ENCODE measurements at regions not wholly inside any gene's neighbourhood (a gene's known extent, or its start where the extent isn't known, plus 50 kb on each side); places are given as distances from the start of the nearest gene placed in this dataset.
A peak's percentile ranks its signal among the peaks of the same experiment; 100 is the strongest.

DNA sequence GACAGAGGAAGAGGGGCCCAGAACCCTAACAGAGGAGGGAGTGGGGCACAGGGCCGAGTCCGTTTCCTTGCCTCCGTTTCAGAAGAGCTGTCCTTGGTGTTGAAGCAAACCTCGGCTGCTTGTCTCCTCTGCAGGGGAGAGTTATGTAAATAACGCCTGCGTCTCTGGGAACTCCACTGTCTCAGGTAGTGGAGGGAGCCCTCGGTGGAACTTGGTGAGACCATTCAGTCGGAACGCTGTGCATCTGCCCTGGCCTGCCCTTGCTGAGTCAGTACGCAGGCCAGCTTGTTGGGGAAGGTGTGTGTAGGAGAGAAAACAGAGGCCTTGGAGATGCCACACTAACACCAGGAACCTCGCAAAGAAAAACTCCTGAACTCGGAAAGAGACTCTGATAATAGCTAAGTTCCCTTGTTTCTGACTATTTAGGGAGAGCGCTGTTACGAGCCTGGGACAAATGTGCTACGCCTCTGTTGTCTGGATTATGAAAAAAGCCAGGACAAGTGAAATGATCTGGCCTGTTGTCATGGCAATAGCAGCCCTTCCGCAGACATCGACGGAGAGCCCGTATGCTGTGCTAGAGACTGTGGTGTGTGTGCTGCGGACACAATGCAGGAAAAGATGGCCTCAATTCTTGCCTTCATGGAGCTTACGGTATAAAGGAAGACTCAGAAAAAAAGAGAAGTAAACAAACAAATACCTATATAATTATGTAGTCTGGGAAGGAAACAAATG lies 94.6 kb upstream of the AKT3 start:
- DNase-seq (ENCODE audit: low read depth in 2 of 2), result no peak

DNA sequence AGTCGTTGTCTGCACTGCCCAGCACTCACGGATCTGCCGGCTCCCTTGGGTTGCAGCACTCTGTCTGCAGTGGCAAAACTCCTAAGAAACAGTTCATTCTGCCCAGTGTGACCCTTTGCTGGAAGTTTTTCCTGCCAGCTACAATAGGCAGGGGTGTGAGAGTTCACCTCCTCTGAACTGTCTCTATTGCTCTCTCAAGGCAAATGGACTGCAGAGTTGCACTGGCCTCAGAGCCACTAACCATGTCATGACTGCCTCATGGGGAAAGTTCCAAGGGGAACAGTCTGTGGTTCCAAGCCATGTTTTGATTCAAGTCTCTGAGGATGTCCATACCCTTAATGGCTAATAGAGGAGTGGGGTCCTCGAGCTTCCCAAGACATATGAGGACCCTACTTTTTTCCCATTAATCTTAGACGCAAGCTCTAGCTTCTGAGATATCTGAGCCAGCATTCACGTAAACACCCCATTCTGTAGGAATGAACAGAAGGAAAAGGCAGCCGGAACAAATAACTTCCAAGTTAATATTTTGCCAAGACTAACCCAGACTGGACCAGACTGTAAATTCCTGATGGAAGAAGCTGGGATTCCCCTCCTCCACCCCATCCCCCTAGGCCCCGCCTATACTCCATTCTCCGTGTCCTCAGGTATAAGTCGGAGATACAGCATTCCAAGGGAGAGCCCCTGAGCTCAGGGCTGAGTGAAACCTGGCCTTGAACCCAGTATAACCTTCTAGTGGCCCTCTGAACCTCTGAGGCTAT lies 93.8 kb upstream of the AKT3 start:
- DNase-seq (ENCODE audit: low read depth in 2 of 2), result no peak

DNA sequence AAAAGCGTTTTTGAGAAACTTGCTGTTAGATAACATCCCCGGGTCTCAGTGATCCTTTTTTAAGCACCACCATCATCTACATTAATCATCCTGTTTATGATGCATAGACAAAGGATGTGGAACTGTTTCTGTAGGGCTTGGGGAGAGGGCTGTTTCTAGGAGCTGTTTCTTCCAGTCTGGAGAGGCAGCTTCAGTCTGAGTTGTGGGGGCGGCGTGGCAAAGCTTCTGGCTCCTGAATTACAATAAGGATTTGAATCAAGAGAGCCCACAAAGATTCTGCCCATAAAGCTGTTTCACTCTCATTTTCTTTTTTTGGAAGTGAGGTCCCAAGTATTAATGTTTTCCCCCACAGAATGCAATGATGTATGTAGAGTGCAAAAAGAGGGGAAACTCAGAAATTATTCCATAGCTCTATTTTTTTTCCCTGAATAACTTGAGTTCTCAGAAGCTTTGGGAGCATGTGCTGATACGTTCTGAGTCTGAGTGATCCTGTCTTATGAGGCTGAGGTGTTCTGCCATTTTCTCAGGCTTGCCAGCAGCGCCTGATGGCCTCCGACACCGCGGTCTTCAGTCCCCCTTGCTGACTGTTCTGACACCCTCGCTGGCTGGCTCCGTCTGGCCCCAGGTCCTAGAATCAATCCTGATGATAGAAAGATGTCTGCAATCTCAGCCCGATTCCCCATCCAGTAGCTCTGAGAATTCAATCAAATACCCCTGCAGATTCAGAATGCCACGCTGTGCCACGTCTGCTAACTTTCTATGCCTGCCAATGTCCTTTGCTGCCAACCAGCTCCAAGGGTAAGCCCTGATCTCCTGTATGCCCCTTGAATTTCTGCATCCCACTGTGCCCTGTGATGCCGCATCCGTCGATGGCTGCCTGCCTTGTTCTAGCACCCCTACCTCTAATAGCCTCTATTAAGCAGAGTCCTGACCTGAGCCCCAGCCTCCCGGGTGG lies 92.4 kb upstream of the AKT3 start:
- DNase-seq (ENCODE audit: low read depth in 2 of 2), result no peak

DNA sequence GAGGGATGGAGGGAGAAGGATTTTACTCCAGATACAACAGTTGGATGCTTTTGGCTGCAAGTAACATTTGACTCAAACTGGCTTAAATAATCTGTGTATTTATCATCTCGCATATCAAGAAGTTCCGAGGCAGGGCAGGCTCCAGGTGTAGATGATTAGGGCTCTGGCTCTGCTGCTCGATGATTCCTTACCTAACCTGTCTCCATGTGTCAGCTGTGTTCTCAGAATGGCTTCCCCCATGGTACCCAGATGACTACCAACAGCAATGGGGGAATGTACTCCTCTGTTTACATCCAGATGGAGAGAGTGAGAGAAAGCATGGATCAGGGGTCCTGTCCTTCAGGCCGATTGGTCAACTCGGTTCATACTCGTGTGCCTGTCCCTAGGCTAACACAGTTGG lies 90.4 kb upstream of the AKT3 start:
- no peak for DNase-seq (ENCODE audit: low read depth in 2 of 2)

DNA sequence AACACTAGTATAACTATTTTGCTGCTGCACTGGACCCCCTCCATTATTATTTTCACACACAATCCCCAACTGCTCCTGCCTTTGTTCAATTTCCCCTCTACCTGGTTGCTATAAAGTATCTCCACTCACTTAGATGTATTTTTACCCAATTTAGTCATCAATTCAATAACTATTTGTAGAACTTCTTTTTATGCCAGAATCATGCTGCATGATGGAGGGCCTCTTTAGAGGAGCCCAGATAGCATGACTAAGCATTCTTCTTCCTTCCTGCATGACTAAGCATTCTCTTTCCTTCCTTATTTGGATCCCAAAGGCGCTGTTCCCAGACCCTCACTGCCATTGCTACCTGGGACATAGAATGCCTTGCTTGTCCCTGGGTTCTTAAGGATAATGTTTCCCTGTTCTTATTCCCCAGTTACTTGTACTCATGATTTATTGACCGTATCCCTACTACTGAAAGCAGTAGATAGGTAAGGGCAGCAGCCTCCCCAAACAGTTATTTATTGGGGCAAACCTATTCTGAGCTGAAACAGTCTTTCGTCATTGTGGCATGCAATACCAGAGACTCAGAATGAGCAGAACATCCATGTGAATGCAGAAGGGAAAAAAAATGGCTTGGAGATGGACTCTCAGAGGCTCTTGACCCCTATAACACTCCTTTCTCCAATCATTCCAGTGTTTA lies 89.3 kb upstream of the AKT3 start:
- DNase-seq (ENCODE audit: low read depth in 2 of 2), result no peak

DNA sequence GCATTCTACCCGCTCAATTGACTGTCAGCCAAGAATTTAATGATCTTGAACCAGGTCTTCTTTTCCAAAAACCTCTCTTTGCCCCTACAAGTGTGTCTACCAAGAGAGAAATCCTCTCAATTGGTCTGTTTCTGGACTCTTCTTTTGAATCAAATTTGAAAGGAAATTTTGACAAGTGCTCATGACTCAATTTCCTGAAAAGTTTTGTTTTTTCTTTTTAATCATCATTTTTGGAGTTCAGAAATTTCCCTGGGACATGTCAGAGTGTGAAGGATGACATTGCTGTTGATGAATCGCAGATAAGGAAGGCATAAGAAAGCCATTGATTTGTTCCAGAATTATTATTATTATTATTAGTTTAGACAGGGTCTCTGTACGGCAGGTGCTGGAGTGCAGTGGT lies 88.2 kb upstream of the AKT3 start:
- no peak for DNase-seq (ENCODE audit: low read depth in 2 of 2)

DNA sequence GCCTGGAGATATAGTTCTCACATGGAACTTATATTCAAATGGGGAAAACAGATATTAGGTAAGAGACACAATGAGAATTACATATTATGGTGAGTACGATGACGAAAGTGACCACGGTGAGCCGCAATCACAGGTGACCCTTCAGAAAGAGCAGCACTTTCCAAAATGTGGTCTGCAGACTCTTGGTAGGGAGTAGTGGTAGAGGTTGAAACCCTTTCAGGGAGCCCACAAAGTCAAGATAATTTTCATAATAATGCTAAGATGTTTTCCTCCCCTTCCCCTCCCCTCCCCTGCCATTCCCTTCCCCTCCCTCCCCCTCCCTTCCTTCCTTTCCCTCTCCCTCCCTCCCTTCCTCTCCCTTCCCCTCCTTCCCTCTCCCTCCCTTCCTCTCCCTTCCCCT lies 83.5 kb upstream of the AKT3 start:
- no peak for DNase-seq (ENCODE audit: low read depth in 2 of 2)

DNA sequence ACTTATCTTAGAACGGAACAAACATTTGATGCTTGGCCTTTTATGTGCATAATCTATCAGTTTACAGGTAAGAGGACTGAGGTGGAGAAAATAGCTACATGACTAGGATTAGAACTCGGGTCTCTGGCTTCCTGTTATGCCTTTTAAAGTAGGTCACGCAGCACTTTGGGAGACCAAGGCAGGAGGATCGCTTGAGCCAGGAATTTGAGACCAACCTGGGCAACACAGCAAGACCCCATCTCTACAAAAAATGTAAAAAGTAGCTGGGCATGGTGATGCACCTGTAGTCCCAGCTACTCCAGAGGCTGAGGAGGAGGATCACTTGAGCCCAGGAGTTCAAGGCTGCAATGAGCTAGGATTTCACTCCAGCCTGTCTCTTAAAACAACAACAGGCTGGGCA lies 81.9 kb upstream of the AKT3 start:
- no peak for DNase-seq (ENCODE audit: low read depth in 2 of 2)

DNA sequence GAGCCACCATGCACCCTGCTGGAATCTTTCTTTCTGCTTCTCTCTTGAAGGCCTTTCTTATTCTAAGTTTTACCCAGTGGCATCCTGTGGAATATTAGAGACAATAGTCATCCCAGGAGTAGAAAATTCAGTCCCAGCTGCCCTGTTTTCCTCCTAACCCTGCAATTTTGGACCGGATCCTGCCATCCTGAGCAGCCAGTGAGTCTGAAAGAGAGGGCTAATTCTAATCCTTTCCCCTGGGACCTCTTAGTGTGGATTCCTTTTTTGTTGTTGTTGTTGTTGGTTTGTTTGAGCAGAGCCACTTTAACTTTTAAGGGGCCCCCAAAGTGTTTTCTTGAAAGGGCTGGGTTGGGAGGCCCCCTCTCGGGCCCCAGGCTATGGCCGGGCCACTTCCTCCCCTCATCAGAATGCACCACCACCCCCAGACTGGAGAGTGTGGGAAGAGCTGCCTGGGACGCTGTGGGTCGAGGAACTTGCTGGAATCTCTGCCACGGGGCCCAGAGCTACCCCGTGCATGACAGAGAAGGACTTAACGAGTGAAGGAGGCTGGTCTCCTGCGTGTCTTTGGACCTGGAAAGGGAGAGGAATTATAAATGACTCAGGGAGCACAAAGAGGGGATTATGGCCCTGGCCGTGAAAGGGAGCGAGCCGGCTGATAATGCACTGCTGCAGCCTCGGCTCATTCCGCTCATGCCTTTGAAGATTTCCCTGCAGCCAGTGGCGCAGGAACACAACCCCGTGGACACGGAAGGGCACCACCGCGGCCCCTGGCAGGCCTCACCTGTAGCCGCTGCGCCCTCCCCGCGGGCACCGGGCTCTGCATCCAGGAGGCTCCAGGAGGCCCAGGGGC lies 81.0 kb upstream of the AKT3 start:
- DNase-seq (ENCODE audit: low read depth in 2 of 2), result no peak

DNA sequence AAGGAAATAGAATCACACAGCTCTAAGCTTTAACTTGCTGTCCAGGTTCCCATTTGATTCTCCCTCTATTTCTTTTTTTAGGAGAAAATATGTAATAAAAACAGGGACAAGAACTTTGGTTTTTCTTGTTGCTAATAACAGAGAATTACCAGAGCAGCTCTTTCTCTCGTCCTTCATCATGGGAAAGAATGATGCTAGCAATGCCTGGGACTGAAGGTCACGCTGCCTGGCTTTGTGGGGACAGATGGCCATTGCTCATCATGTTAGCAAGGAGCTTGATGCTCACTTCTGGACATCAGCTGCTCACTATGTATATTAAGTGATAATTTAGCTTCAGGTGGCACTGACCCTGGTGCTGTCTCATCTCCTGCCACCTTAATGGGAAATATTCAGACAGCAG lies 77.3 kb upstream of the AKT3 start:
- no peak for DNase-seq (ENCODE audit: low read depth in 2 of 2)

DNA sequence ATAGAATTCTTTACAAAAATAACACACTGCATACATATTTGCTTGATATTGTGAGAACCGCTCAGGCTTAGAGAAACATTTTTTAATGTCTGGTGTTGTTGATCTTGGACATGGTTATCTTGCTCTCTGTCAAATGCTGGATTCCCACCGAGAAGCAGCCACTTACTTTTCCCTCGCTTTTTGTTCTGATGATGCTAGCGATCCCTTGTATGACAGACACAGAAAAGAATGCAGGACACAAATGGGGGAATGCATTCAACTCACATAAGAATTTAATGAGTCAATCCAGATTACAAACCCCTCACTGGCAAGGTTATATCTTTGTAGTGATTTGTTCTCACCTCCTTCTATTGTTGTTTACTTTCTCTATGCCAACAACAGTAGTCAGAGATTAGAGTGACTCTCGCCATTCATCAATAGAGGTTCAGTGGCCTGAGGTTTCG lies 76.8 kb upstream of the AKT3 start:
- DNase-seq (ENCODE audit: low read depth in 2 of 2), result no peak

DNA sequence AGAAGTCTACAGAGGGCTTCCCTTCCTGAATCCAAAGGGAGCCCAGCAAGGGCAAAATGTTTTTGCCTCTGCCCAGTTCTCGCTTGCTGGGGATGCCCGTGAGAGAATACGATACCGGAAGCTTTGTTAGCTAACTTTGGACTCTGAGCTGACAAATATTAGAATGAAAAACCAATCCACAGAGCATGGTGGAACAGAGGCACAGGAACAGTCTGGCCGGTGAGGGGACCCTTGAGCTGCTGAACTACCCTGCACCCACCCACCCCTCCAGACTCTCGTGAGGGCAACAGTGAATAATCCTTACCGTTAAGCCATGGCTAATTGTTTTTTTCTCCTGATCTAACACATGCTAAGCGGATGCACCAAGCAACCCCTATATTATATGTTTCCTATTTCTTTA lies 76.3 kb upstream of the AKT3 start:
- no peak for DNase-seq (ENCODE audit: low read depth in 2 of 2)

DNA sequence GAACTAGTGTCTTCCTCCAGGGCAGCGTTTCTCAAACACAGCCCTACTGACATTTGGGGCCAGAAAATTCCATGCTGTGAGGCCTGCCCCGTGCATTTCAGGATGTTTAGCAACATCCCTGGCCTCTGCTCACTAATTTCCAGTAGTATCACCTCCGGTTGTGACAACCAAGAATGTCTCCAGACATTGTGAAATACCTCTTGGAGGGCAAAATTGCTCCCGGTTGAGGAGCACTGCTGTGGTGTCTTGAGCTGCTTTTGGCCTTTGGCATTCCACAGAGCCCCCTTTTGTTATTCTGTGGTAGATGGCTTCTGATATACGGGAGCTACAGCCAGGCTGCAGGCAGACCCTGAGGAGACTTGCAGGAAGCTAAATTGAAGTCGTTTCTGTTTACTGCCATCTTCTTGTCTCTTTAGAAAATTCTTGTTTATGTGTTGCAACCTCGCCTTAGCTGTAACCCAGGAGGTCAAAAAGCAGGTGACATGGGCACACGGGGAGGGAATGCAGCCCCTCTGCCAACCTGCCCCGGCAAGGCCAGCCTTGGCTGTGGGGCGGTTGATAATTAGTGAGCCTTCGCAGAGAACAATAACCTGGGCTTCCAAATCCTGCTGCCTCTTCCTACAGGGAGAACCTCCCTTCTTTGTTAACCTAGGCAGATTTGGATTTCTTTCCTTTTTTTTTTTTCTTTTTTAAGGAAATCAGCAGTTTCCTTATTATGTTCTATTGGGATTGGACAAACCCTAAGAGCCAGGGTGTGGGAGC lies 74.7 kb upstream of the AKT3 start:
- no peak for DNase-seq (ENCODE audit: low read depth in 2 of 2)

DNA sequence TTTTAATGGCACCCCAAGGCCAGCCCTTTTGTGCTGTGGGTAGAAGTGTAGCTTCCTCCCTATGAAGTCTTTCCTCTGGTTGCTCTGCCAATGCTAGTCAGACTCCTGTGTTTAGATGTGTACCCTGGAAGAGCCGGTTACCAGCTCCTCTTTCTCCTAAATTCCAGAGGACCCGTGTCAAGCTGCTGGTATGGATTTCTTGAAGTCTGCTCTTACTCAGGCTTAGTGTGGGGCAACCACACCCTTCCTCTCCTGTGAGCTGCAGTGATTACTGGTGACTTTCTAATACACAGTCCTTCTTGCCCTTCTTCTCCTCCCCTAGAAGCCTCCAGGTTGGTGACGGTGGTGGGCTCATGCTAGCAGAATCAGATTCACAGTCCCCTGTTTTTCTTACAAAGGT lies 74.1 kb upstream of the AKT3 start:
- DNase-seq (ENCODE audit: low read depth in 2 of 2), result no peak

DNA sequence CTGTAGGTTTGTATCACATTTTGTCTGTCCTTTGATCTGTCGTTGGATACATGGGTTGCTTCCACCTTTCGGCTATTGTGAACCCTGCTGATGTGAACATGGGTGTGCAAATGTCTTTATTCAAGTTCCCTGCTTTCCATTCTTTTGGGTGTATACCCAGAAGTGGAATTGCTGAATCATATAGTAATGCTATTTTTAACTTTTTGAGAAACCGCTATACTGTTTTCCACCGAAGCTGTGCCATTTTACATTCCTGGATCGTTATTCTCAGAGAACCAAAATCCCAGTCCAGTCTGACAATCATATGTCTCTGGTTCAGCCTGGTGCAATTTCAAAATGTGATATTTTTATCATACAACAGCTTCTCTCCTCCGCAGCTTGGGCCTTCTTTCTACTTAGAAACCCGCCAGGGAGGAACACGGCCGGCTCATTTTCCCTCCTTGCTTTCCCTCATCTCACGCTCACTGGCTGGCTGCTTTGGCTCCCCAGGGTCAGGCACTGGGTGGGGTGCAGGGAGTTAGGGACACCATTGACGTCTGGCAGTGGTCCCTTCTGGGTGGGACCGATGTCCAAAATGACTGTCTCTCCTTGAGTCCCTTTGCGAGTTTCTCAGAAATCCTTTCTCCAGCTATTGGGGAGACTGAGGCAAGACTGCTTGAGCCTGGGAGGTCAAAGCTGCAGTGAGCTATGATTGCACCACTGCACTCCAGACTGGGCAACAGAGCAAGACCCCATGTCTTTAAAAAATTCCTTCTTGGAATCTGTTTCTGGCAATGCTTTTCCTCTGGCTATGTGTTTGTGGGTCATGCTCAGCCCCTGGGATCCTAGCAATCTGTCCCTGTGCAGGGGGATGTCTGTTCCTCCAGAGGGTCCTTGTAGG lies 73.5 kb upstream of the AKT3 start:
- DNase-seq (ENCODE audit: low read depth in 2 of 2), result no peak

DNA sequence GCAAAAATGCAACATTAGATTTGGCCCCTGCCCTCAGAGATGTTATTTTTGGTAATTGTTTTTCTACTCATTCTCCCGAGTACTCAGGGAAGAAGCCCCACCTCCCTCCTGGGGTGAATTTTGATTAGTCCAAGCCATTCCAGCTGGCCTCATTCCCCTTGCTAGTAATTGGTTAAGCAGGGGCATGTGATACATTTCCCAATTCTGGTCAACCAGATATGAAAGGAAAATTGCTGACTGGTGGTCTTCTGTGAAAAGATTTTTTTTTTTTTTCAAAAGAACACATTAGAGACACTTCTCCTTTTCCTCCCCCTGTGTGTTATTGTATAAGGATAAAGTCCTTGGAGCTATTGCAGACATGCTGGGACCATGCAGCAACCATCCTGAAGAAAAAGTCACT lies 71.1 kb upstream of the AKT3 start:
- no peak for DNase-seq (ENCODE audit: low read depth in 2 of 2)

DNA sequence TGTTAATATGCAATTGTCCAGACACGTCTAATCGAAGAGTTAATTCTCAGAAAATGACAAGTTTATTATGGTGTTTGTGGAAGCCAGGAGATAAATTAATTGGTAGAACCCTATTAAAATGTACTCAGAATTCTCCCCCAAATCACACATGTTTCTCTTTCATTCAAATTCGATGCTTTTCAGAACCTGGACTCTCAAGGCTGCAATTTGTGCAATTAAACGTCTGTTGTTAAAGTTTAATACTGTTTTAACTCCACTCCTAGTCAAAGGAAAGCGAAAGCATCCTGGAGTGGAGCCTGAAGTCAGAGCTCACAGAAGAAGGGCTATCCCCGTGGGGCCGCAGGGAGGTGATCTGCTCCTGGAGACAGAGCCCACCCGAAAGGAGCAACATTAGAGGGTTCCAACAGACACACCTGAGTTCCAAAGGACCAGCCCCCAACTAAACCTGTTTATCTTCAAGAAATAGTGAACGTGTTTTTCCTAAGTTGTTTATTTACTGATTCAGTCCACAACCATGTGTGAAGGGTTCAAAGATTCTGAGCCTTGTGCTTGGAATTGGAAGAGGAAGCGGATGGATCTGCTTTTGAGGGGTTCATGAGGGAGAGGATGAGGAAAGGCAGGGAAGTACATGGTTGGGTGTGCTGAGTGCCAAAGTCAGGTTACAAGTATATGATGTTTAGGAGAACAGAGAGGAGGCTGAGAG lies 68.0 kb upstream of the AKT3 start:
- DNase-seq (ENCODE audit: low read depth in 2 of 2), result no peak

DNA sequence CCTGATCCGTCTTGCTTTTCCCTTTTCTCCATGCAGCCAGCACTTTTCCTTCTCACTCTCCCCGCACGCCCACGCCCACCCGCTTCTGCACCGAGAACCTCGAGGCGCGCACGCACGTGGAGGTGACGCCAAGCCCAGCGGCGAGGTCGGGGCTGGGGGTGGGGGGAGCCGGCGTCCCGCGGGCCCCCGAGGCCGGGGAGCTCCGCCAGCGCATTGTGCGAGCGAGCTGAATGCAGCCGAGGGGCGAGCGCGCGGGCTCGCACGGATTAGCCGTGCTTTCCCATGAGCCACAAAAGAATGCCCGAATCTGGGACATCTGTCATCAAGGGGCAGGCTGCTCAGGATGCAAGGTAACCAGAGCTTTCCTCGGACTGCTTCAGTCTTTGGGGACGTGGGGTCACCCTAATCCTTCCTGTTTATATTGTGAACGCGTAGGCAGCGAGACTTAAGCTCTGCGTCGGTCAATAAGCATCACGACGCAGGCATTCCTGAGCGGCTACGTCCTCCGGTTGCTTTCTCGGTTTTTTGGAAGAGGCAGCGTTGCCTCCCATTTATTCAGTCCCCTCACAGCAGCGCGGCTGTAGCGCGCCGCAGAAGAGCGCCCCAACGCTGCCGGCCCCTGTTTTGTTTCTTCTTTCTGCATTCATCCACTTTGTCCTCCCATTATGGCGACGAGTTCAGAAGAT lies 67.3 kb upstream of the AKT3 start:
- DNase-seq (ENCODE audit: low read depth in 2 of 2), result peak in 1 of 2 donors; percentile 20

Measured in stimulated activated CD4-positive, alpha-beta T cell treated with anti-CD3 and anti-CD28 coated beads, Interleukin-4, amount 100 ng/mL, for 48 hours (primary cell).